ENCODE measurements at regions not wholly inside any gene's neighbourhood (a gene's known extent, or its start where the extent isn't known, plus 50 kb on each side); places are given as distances from the start of the nearest gene placed in this dataset.

GRCh38 chr14:86013641-86014040 lies 483.7 kb downstream of the FLRT2 start:
- TF ChIP-seq, protein P1, sequence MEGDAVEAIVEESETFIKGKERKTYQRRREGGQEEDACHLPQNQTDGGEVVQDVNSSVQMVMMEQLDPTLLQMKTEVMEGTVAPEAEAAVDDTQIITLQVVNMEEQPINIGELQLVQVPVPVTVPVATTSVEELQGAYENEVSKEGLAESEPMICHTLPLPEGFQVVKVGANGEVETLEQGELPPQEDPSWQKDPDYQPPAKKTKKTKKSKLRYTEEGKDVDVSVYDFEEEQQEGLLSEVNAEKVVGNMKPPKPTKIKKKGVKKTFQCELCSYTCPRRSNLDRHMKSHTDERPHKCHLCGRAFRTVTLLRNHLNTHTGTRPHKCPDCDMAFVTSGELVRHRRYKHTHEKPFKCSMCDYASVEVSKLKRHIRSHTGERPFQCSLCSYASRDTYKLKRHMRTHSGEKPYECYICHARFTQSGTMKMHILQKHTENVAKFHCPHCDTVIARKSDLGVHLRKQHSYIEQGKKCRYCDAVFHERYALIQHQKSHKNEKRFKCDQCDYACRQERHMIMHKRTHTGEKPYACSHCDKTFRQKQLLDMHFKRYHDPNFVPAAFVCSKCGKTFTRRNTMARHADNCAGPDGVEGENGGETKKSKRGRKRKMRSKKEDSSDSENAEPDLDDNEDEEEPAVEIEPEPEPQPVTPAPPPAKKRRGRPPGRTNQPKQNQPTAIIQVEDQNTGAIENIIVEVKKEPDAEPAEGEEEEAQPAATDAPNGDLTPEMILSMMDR (IDR thresholded peaks at IDR 0.05; ENCODE audit: insufficient read depth, low read depth, low read length) = no peak
- TF ChIP-seq EZH2 (IDR thresholded peaks at IDR 0.05; ENCODE audit: insufficient read depth, low read length) = no peak
